ENCODE measurements at regions not wholly inside any gene's neighbourhood (a gene's known extent, or its start where the extent isn't known, plus 50 kb on each side); places are given as distances from the start of the nearest gene placed in this dataset.

GRCh38 chrX:39176105-39176504 lies 374.8 kb downstream of the MID1IP1 start:
- no peak for DNase-seq

GRCh38 chrX:39189431-39189830 lies 388.2 kb downstream of the MID1IP1 start:
- DNase-seq: no peak

- DNase-seq: no peak
Measured at GRCh38 chrX:39194673-39195072, 393.4 kb downstream of the MID1IP1 start.

GRCh38 chrX:39195156-39195555 lies 393.9 kb downstream of the MID1IP1 start:
- DNase-seq: no peak

- DNase-seq: peak; percentile 35
Measured at GRCh38 chrX:39196192-39197102, 395.2 kb downstream of the MID1IP1 start.

GRCh38 chrX:39199429-39199828 lies 398.2 kb downstream of the MID1IP1 start:
- no peak for DNase-seq

- DNase-seq: peak; percentile 4
Measured at GRCh38 chrX:39201305-39201990, 400.2 kb downstream of the MID1IP1 start.

GRCh38 chrX:39202641-39203040 lies 401.4 kb downstream of the MID1IP1 start:
- no peak for DNase-seq

- DNase-seq: peak; percentile 3
Measured at GRCh38 chrX:39203427-39203826, 402.2 kb downstream of the MID1IP1 start.

- peak; percentile 54 for DNase-seq
Measured at GRCh38 chrX:39204353-39204752, 403.1 kb downstream of the MID1IP1 start.

GRCh38 chrX:39204945-39205344 lies 403.7 kb downstream of the MID1IP1 start:
- DNase-seq: no peak

- DNase-seq: no peak
Measured at GRCh38 chrX:39205467-39205866, 404.2 kb downstream of the MID1IP1 start.

- DNase-seq: no peak
Measured at GRCh38 chrX:39206399-39207145, 405.3 kb downstream of the MID1IP1 start.

- no peak for DNase-seq
Measured at GRCh38 chrX:39211501-39211900, 410.2 kb downstream of the MID1IP1 start.

GRCh38 chrX:39212456-39212855 lies 411.2 kb downstream of the MID1IP1 start:
- peak; percentile 2 for DNase-seq

- DNase-seq: no peak
Measured at GRCh38 chrX:39214387-39215126, 413.3 kb downstream of the MID1IP1 start.

- no peak for DNase-seq
Measured at GRCh38 chrX:39220952-39221351, 419.7 kb downstream of the MID1IP1 start.

- DNase-seq: no peak
Measured at GRCh38 chrX:39222346-39223113, 421.3 kb downstream of the MID1IP1 start.

GRCh38 chrX:39226251-39226650 lies 425.0 kb downstream of the MID1IP1 start:
- DNase-seq: no peak

- no peak for DNase-seq
Measured at GRCh38 chrX:39227371-39227770, 426.1 kb downstream of the MID1IP1 start.

GRCh38 chrX:39238006-39238405 lies 436.7 kb downstream of the MID1IP1 start:
- DNase-seq: no peak

- peak; percentile 69 for DNase-seq
Measured at GRCh38 chrX:39242187-39242586, 440.9 kb downstream of the MID1IP1 start.
